Suppressor macrophage (primary cell): ENCODE measurements at regions not wholly inside any gene's neighbourhood (a gene's known extent, or its start where the extent isn't known, plus 50 kb on each side); places are given as distances from the start of the nearest gene placed in this dataset.

Experiments used
- DNase-seq, 4 experiments: peaks; one replicate each; pipeline ENCODE4 v3.0.0-alpha.2; 2020 to 2022

DNA sequence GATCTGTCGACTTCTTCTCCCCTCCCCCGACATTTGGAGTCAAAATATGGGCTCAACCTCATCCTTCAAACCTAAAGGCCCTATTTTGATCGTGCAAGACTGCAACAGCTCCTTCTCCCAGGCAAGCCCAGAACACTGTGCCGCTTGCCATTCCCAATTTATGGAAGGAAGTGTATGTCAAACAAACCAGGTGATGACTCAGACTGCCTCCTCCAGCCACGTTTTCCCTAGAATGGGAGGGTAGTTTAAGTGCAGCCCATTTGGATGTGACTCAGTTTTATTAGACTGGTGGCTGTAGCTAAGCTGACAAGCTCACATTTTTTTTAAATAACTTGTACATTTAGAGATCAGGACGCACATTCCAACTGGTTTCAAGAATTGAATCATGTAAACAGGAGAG lies 570.4 kb upstream of the DIPK2B start:
- DNase-seq, result peak in 3 of 4 experiments; percentile 20 to 48 (median 38)

DNA sequence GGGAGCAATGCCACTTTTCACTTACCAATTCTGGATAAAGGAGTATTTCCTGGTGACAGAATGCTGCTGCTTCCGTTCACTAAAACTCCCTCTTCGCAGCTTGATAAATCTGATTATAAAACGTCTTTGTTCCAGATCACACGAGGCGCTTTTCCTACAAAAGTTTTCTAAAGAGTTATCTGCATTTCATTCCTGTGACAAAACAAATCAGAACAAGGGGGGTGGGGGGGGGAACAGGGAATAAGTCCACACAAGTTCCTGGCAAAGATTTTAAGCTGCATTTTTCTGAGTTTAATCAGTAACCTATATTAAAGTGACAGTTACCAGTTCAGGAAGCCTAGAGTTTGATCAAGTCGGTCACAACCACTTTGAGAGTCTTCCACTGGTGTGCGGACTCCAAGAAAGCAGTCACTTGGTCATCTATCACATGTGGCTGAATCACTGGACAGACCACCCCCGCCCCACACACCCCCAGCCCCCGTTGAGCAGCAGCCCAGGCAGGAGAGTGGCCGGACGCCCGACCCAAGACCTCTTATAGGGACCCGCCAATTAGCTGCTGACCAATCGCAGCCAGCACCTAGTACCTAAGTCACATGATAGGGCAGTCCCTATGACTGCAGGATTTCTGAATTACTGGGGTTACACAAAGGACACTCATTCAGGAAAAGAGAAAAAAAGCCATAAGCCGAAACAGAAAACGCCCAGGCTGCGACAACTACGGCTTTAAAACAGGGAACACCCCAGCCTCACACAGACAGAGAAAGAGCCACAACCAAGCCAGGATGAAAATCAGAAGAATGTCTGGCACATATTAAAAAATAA lies 569.3 kb upstream of the DIPK2B start:
- DNase-seq, result peak; percentile 68 to 91 (median 86)

DNA sequence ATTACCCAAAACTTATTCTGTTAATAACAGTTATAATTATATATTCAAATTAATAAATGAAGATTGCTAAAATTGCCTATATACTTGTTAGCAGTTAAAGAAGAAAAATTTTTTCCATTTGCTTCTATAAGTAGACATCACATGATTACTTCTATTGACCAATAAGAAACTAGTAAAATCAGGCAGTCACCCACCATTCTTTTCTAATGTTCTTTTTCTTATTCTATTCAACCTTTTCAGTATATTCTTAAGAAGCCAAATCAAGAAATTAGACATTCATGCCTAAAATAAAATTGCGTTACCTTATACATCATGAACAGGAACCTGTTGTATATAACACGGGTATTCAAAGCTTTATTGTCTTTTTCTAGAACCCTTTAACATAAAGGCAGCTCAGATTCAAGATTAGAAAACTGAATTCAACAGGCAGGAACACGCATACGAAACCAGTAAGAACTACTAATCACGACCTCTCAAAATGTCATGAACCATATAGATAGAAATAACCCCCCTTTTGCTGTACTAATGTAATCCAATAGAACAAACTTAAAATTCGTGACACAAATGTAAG lies 568.1 kb upstream of the DIPK2B start:
- DNase-seq, result peak in 1 of 4 experiments; percentile 33

DNA sequence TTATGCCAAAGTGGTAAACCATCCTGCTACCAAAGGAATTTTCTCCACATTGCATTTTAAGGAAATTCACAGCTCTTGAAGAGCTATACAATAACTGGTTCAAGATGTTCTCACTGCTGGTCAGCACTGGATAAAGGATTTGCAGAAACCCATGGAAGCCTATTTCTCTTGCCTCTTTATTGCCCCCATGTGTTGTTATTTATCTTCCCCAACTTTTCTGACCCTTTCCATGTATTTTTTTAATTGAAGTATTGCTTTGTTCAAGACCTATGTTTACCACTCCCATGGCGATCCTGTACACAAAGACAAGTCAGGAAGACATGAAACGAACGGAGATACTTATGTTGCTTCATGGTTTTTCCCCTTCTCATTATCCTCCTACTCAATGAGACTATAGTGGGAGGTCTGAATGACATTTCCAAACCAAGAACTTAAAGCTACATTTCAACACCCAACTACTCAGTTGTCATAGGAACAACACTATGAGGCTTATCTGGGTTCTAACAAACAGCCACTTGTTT lies 566.4 kb upstream of the DIPK2B start:
- DNase-seq, result peak in 3 of 4 experiments; percentile 16 to 77 (median 70)

DNA sequence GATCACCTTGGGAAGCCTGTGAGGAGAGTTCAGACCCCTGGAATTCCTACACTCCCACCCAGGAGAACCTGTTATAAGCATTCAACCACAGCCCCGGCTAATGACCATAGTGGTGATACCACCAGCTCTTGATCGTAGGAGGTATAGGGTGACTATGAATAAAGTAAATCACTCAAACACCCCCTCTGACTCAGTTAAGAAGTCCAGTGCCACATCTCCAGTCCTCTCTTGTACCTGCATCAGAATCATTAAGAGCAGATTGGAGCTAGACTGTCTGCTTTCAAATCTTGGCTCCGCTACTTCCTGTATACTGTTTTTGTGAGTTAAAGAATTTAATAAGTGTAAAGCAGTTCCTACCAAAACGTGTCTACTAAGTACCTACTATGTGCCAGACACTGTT lies 565.1 kb upstream of the DIPK2B start:
- DNase-seq, result no peak

DNA sequence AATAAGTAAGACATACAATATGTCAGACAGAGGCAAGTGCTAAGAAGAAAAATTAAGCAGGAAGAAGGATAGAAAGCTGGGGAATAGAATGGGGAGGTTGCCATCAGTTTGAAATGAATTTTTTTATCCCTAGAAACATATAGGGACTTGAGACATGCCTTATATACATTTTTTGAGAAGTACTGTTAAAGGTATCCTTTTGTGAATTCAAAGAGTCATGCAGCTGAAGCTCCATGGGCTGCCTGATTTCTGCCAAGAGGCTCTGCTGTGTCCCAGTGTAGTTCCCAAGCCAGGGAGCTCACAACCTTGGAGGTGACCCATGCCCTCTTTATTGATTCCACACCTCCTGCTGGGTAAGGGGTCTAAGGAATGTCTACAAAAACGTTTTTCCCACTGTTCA lies 564.6 kb upstream of the DIPK2B start:
- no peak for DNase-seq

DNA sequence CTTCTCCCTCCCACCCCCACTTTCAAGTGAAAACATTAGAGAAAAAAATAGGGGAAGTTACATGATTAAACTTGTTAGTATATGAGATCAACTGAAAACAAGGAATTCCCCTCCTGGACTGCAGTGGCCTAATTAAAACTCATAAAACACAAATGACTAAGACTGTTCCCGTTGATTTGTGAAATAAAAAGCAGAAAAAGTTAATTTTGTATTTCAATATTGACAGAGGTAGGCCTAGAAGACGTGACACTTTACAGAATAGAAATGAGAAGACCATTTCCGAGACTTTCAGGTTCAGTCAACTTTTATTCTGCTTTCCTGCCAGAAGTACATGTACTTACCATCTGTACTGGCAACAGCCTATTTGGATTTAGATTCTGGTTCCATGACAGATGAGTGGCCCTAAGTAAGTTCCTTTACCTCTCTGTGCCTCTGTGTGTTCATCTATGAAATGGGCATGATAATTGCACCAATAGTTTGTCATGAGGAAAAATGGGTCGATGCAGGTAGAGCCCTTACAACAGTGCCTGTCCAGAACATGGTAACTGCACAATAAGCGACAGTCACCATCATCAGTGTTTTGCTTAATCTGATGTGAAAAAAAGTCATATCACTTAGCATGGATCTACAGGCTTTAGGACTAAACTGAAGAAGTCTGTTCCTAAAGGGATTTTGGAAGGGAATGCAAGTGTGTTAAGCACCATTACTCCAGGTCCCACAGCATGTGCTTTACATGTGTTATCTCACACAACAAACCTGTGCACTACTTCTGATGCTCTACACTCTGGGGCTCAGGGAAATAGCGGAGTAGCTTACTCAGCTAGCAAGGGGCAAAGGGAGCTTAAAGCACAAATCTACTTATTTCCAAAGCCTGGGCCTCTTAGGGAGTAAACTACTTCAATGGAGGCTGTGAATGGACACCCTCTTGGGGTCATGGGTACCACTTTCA lies 562.3 kb upstream of the DIPK2B start:
- peak in 3 of 4 experiments; percentile 24 to 70 (median 66) for DNase-seq

DNA sequence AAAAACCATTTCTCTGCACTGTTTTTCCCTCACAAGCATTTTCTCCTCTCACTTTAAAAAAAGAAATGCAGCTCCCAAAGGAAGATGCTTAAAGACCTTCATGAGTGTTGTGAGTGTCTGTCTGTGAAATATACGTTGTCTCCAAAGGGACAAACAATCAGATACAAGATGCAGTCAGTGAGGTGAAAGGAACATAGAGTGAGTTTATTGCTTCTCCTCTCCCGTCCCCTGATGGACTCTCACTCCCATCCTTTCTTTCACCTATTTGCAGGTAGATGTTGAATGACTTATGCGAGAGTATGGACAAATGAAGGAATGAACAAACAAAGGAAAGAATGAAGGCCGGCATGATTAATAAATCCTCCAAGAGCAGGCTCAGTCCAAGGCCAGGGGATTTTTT lies 561.2 kb upstream of the DIPK2B start:
- DNase-seq, result no peak

DNA sequence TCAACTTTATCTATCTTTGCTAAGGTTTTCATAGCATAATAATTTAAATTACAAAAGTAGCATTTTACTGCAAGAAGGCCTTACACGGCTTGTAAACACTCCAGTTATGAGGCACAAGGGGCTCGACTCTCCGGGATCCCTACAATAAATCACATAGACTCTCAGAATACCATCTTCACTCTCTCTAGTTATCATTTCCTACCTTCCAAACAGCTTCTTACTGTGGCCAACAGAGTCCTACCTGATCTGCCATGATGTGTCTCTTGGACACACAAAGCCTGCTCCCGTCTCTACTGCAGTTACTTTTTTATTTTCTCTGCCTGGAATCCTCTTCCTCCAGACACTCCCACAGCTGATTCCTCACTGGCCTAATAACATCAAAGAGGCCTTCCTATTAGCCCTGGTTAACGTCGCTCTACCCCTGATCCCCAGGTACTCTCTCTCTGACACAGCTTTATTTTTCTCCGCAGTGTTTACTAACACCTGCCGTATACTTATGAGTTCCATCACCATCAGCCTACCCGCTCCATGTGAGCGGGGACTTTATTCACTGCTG lies 559.6 kb upstream of the DIPK2B start:
- DNase-seq, result no peak

DNA sequence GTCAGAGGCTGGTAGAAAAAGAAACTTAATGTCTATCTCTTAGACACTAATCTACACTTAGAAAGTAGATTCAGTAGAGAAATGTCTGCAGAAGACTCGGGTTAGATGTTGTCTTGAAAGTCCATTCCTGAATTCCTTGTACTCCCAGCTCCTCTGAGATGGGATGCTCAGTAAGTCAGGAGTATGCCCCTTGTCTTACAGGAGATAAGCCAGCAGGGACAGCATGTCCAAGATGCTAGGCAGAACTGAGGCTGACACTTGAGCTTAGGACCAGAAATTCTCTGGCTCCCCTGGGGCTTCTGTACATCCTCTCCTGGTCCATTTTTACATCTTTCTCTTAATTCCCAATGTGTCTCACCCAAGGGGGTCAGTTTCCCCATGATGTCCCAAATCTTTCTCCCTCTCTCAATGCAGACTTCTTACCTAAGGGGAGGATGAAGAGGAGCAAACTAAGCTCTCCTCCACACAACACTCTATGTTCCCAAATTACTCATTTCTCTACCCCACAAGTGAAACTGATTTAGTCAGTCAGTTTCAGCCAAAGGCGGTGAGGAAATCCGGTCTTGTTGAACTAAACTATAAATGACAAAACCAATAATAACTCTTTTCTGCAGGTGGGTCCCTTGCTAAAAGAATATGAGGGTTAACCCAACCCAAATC lies 558.2 kb upstream of the DIPK2B start:
- peak in 3 of 4 experiments; percentile 20 to 46 (median 45) for DNase-seq

DNA sequence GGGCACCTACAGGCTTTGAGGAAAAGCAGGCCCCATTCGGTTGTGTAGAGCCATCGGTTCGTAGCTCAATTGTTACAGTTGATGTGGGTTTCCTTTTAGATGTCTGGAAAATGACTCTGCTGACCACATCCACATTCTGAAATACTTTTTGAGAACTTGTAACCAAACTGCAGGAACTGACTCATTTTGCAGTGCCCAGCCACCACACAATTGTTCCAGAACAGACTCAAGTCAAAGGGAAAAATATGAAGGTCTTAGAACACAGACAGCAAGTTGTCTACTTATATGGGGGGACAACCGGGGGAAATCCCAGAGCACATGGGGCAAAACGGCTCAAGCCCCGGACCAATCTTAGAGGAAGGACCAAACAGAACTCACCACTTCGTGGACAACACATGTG lies 557.6 kb upstream of the DIPK2B start:
- DNase-seq, result peak; percentile 49 to 72 (median 61)

DNA sequence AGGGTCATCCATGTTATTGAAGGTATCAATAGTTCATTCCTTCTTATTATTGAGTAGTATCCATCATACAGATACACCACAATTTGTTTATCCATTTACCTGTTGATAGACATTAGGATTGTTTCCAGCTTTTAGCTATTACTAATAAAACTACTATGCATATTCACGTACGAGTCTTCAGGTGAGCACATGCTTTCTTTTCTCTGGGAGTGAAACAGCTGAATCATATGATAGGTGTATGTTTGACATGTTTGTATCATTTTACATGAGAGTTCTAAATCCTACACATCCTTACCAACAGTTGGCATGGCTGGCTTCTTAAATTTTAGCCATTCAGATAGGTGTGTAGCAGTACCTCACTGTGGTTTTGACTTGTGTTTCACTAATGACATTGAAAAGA lies 556.6 kb upstream of the DIPK2B start:
- DNase-seq, result no peak

DNA sequence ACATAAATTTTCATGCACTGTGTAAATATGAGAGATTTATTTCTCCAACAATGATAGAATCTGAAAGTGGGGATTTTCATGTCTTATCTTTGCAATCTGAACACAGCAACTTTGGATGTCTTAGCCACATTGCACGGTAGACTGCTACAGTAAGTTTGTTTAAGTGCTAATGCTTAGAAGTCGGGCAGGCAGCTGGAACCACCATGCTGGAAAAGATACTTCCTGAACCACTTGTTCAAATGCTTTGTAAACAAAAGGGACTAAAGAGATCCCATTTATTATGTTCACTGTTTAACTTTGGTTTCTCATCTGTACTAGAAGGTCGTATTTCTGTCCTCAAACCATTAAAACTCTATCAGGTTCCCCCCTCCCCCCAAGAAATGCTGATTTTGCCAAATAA lies 555.9 kb upstream of the DIPK2B start:
- DNase-seq, result no peak

DNA sequence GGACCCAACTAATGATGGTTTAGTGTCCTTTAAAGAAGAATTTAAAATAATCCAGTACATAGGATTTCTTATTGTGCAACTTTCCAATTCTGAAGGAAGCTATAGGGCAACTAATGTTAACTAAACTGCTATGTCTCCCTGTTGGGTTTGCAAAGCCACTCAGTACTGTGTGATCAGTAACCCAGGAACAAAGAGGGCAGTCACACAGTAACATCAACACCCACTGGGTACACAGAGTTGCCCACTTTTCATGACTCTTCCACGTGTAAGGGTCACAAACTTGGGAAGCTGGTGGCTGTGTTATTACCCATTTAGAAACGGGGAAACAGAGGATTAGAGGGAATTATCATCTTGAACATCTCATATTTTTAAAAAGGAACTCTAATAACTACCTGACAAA lies 555.0 kb upstream of the DIPK2B start:
- DNase-seq, result peak in 3 of 4 experiments; percentile 10 to 49 (median 37)

DNA sequence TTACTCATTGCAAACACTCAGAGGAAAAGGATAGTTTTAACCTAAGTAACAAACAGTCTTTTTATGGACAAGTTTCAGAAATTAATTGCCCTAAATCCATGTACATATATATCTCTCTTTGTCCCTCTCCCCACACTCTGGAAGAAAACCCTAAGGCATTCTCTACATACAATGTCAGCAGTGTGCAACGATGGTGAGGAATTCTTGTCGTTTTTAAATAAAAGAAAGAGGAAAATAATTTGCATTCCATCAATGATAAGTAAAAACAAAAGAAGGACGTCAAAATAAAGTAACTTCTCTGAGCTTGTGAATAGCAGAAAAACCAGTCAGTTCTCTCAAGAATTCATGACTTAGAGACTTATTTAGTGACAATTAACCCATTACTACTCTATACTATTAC lies 550.5 kb upstream of the DIPK2B start:
- no peak for DNase-seq

DNA sequence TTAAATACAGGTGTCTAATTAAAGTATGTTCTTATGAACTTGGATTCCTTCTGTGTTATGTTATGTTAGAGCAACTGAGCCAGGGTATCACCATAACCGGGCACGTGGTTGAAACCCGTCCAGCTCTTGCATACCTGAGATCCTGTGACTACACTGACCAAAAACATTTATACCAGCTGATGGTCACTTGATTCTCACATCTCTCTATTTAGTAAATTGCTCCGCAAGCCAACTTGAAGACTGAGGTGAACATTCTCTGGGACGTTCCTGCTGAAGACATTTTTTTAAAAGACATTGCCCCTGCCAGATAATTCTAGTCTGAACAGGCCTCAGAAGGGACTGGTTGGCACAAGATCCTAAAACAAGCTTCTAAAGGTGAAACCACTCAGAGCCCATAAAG lies 550.0 kb upstream of the DIPK2B start:
- DNase-seq, result no peak

DNA sequence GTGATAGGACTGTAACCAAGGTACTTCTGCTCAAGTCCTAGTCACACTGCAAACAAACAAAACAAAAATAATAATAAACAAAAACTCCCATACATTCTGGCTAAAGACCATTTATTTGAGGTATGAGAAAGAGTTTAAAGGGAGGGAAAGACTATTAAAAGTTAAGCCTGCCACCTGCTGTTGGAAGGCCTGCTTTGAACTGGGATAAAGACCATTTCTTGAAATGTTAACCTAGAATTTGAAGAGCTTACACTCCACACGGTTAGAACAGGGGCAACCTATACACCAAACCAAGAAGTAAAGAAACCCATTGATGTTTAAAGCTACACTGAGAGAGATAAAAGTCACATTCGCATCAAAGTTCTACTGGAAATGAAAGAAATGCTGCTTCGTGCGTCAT lies 548.7 kb upstream of the DIPK2B start:
- peak in 2 of 4 experiments; percentile 11 to 30 for DNase-seq

DNA sequence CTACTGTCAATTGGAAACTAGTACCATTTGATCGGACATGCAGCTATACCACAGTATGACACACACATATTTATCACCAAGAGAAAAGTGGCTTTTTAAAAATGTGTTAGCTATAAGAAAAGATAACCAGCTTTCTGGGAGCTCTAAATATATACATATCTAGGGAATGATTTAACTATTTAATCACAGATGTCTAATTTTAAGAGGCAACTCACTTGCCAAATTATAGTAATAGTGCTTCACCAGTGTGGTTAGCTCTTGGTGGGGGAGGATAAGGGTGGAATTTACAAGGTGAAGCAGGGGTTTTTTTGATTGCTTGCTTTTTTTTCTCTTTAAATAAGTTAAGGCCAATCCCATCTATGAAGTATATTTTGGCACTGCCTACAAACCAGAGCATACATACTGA lies 547.7 kb upstream of the DIPK2B start:
- no peak for DNase-seq

DNA sequence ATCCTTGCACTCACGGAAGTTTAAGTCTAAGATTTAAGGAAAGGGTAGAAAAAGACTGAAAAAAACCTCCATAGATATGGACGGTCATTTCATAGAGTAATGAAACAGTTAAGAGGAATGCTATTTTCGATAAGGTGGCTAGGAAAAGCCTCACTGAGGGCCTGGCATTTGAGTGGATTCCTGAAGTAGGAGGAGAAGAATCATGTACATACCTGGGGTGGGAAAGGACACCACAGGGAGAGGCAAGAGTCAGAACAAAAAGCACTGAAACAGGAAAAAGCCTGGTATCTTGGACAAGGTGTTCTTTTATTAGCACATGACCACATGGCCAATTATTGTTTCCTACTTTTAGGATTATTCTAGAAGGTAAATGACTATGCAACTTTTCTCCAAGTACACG lies 547.2 kb upstream of the DIPK2B start:
- no peak for DNase-seq

DNA sequence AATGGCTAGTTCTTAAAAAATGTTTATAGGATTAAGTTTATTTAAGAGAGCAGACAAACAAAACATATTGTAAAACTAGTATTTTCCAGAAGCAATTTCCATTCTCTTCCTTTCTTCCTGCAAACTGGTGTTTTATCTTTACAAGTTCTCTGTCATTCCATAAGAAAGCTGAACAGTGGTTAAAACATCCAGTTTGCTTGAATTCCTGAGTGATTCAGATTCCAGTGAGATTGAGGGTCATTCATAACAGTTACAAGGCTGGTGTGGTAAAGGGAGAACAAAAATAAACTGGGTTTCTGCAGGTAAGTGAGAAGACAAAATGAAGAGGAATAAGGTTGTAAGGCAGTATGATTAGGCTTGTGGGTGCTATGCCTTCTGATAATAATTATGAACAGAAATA lies 544.8 kb upstream of the DIPK2B start:
- DNase-seq, result no peak

DNA sequence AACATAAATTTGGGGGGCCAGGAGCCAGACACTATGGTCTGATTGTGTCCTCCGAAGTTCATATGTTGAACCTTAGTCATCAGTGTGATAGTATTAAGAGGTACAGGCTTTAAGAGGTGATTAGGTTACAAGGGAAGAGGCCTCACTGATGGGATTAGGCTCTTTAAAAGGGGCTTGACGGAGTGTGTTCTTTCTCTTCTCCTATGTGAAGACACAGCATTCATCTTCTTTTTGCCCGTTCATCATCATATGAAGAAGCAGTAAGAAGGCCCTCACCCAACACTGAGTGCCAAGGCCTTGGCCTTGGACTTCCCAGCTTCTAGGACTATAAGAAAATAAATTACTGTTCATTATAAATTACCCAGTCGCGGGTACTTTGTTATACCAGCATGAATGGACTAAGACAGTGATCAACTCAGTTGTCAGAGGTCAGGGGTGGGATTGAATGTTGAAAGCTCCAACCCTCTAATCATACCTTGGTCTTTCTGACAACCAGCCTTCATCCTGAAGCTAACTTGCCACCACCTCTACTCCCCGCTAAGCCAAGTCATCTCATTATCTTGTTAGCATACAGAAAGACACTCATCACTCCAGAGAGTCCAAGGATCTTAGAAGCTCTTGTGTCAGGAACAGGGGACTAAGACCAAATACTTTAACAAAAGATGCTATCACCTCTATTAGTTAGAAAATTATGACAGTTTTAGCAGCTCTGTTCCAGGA lies 543.4 kb upstream of the DIPK2B start:
- DNase-seq, result no peak
